ENCODE measurements at regions not wholly inside any gene's neighbourhood (a gene's known extent, or its start where the extent isn't known, plus 50 kb on each side); places are given as distances from the start of the nearest gene placed in this dataset.

DNA sequence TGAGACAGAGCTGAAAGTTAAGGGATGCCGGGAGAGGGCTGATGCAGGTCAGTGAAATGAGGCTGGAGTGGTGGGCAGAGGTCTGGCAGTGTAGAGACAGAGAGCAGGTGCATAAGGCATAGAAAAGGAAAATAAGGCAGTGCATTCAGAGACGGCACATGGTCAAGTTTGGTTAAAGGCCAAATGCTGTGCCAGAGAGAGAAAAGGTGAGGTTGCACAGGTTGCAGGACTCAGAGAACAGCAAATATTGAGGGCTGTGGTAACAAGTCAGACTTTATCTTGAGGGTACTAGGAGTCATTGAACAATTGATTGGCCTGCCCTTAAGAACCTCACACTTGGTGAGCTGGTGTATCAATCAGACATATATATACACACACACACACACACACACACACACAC is 102.9 kb upstream of the TSHZ2 start:
- no peak for DNase-seq (ENCODE audit: insufficient read length, low spot score, missing footprints)
- TF ChIP-seq, protein P1, sequence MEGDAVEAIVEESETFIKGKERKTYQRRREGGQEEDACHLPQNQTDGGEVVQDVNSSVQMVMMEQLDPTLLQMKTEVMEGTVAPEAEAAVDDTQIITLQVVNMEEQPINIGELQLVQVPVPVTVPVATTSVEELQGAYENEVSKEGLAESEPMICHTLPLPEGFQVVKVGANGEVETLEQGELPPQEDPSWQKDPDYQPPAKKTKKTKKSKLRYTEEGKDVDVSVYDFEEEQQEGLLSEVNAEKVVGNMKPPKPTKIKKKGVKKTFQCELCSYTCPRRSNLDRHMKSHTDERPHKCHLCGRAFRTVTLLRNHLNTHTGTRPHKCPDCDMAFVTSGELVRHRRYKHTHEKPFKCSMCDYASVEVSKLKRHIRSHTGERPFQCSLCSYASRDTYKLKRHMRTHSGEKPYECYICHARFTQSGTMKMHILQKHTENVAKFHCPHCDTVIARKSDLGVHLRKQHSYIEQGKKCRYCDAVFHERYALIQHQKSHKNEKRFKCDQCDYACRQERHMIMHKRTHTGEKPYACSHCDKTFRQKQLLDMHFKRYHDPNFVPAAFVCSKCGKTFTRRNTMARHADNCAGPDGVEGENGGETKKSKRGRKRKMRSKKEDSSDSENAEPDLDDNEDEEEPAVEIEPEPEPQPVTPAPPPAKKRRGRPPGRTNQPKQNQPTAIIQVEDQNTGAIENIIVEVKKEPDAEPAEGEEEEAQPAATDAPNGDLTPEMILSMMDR (IDR thresholded peaks at IDR 0.05; ENCODE audit: extremely low read depth, low read depth, low read length): no peak

GRCh38 chr20:52867305-52867704 is 104.9 kb upstream of the TSHZ2 start:
- Histone ChIP-seq H3K4me1 (ENCODE audit: insufficient read depth, low read length) (no peaks in the 10 kb centered on the region), H3K4me3 (ENCODE audit: insufficient read depth, low read length) (no peak overlapping the region), H3K27me3 (ENCODE audit: insufficient read depth, low read length) (no peaks in the 10 kb centered on the region), H3K36me3 (ENCODE audit: insufficient read depth, low read length) (no peaks in the 10 kb centered on the region), H4K20me1 (ENCODE audit: insufficient read depth, low read length) (no peaks in the 10 kb centered on the region), H3K79me2 (ENCODE audit: insufficient read depth, low read length) (no peaks in the 10 kb centered on the region), H2AFZ (ENCODE audit: low read length) (no peak overlapping the region), H3K4me2 (ENCODE audit: insufficient read depth, low read length) (no peak overlapping the region), H3K27ac (ENCODE audit: low read depth, low read length) (no peak overlapping the region), H3K9me3 (ENCODE audit: low read depth, low read length) (no peaks in the 10 kb centered on the region)
- no peak for DNase-seq (ENCODE audit: insufficient read length, low spot score, missing footprints)
- TF ChIP-seq, protein P1 (IDR thresholded peaks at IDR 0.05; ENCODE audit: extremely low read depth, low read depth, low read length): no peak

More for the DNA sequence above, 102.9 kb upstream of the TSHZ2 start:
- H3K9me3 ChIP-seq (ENCODE audit: low read depth, low read length): no peaks in the 10 kb centered on the region
- H4K20me1 ChIP-seq (ENCODE audit: insufficient read depth, low read length): no peaks in the 10 kb centered on the region
- no peak overlapping the region for H3K4me2 ChIP-seq (ENCODE audit: insufficient read depth, low read length)
- H3K4me3 ChIP-seq (ENCODE audit: insufficient read depth, low read length): no peak overlapping the region
- H3K79me2 ChIP-seq (ENCODE audit: insufficient read depth, low read length): no peaks in the 10 kb centered on the region
- H3K4me1 ChIP-seq (ENCODE audit: insufficient read depth, low read length): no peaks in the 10 kb centered on the region
- H3K36me3 ChIP-seq (ENCODE audit: insufficient read depth, low read length): no peaks in the 10 kb centered on the region
- no peaks in the 10 kb centered on the region for H3K27me3 ChIP-seq (ENCODE audit: insufficient read depth, low read length)
- H2AFZ ChIP-seq (ENCODE audit: low read length): no peak overlapping the region
- H3K27ac ChIP-seq (ENCODE audit: low read depth, low read length): no peak overlapping the region

- Histone ChIP-seq H3K27me3 (ENCODE audit: insufficient read depth, low read length) (no peaks in the 10 kb centered on the region), H3K4me1 (ENCODE audit: insufficient read depth, low read length) (no peaks in the 10 kb centered on the region), H2AFZ (ENCODE audit: low read length) (no peak overlapping the region), H3K4me3 (ENCODE audit: insufficient read depth, low read length) (no peak overlapping the region), H4K20me1 (ENCODE audit: insufficient read depth, low read length) (no peaks in the 10 kb centered on the region), H3K27ac (ENCODE audit: low read depth, low read length) (no peak overlapping the region), H3K9me3 (ENCODE audit: low read depth, low read length) (no peaks in the 10 kb centered on the region), H3K79me2 (ENCODE audit: insufficient read depth, low read length) (no peaks in the 10 kb centered on the region), H3K36me3 (ENCODE audit: insufficient read depth, low read length) (no peaks in the 10 kb centered on the region), H3K4me2 (ENCODE audit: insufficient read depth, low read length) (no peak overlapping the region)
- peak; percentile 14 for DNase-seq (ENCODE audit: insufficient read length, low spot score, missing footprints)
- TF ChIP-seq, protein P1 (IDR thresholded peaks at IDR 0.05; ENCODE audit: extremely low read depth, low read depth, low read length): no peak
Observed at GRCh38 chr20:52864916-52865605, 107.1 kb upstream of the TSHZ2 start.

DNA sequence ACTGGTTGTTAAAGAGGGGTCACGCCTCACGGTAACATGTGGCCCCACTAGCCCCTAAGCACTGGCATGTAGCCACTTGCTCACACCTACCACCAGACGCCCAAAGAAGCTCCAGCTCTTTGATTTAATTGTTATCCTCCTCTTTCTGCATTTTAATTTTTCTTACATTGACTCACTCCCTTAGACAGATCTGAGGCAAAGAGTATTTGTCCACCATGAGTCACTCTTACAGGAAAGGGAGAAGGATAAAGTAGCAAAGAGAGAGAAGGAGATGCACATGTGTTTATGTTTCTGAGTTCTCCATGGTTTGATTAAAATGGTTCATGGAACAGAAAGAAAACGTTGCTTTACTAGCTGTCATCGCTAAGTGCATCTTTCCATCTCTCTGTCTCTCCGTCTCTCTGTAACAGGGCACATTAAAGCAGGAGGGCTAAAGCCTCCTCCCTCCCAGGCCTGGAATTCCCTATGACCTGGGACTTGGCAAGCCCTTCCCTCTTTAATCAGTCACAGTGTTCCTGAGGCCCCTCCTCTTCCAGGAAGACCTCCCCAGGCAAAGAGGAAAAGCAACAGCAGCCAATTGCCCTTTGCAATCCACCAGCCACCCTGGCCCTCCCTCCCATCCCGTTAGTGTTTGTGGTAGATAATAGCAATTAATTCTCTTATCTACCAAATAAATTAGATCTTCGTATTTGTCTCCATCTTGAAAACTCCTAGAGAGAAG is 112.8 kb upstream of the TSHZ2 start:
- H2AFZ ChIP-seq (ENCODE audit: low read length): no peak overlapping the region
- H3K9me3 ChIP-seq (ENCODE audit: low read depth, low read length): no peaks in the 10 kb centered on the region
- no peak overlapping the region for H3K4me2 ChIP-seq (ENCODE audit: insufficient read depth, low read length)
- no peaks in the 10 kb centered on the region for H3K79me2 ChIP-seq (ENCODE audit: insufficient read depth, low read length)
- no peaks in the 10 kb centered on the region for H3K36me3 ChIP-seq (ENCODE audit: insufficient read depth, low read length)
- TF ChIP-seq, protein P1 (IDR thresholded peaks at IDR 0.05; ENCODE audit: extremely low read depth, low read depth, low read length): no peak
- no peak overlapping the region for H3K27ac ChIP-seq (ENCODE audit: low read depth, low read length)
- H4K20me1 ChIP-seq (ENCODE audit: insufficient read depth, low read length): no peaks in the 10 kb centered on the region
- DNase-seq (ENCODE audit: insufficient read length, low spot score, missing footprints): no peak
- H3K4me3 ChIP-seq (ENCODE audit: insufficient read depth, low read length): no peak overlapping the region
- no peaks in the 10 kb centered on the region for H3K4me1 ChIP-seq (ENCODE audit: insufficient read depth, low read length)
- no peaks in the 10 kb centered on the region for H3K27me3 ChIP-seq (ENCODE audit: insufficient read depth, low read length)

All from osteoblast (primary cell).